Mucosa of descending colon (tissue), 3 donors: ENCODE measurements at regions not wholly inside any gene's neighbourhood (a gene's known extent, or its start where the extent isn't known, plus 50 kb on each side); places are given as distances from the start of the nearest gene placed in this dataset.

Source experiments
- ATAC-seq: fragments of 200-7000 bp; cut with Tn5 transposase; one replicate; pipeline ENCODE4 v1.9.1; 2020; ENCODE audit warnings: mild to moderate bottlenecking, moderate library complexity
- DNase-seq, 3 donors: peaks; one replicate each; pipeline ENCODE4 v3.0.0-alpha.2; 2020
- H3K36me3 ChIP-seq: fragments of 200-600 bp; one replicate; pipeline ENCODE4 v1.8.0; 2021; ENCODE audit warnings: low read depth, mild to moderate bottlenecking
- H3K4me1 ChIP-seq: fragments of 200-600 bp; one replicate; pipeline ENCODE4 v1.8.0; 2021; ENCODE audit warnings: low read depth, mild to moderate bottlenecking
- H3K4me3 ChIP-seq: fragments of 200-600 bp; one replicate; pipeline ENCODE4 v1.8.0; 2021; ENCODE audit warnings: mild to moderate bottlenecking
- H3K9me3 ChIP-seq: fragments of 200-600 bp; one replicate; pipeline ENCODE4 v1.8.0; 2021; ENCODE audit warnings: mild to moderate bottlenecking
- CTCF ChIP-seq: fragments of 200-600 bp; IDR thresholded peaks from one replicate; pipeline ENCODE4 v1.8.0; 2022; ENCODE audit warnings: antibody characterized with exemption, mild to moderate bottlenecking
- intact Hi-C, 2 donors: fragments of 100-400 bp; cut with DNase I in 1 of 2; cut with micrococcal nuclease in 1 of 2; formaldehyde crosslinking; loops; one replicate each; pipeline versions ENCODE4 v1.11.0 to v1.11.1; 2022; cut with DNase I, micrococcal nuclease
- donor health status: DM: no; HTN: no; CAD: no; lungs with moderate emphysema.
- donor health status: DM: no; HTN: no; CAD: no.
- donor health status: DM: no; HTN: yes; CAD: no.

GRCh38 chr2:11022591-11023273, 111.0 kb downstream of the KCNF1 start:
- ATAC-seq (no peak), DNase-seq (no peak)
- Histone ChIP-seq H3K36me3 (no peaks in the 10 kb centered on the region), H3K9me3 (no peaks in the 10 kb centered on the region), H3K4me1 (no peaks in the 10 kb centered on the region), H3K4me3 (no peak overlapping the region)
- no peak for TF ChIP-seq CTCF
- intact Hi-C loops: no loop called here

- intact Hi-C loops: no loop called here
- DNase-seq (no peak), ATAC-seq (peak; percentile 36)
- H3K4me1 ChIP-seq: no peaks in the 10 kb centered on the region
- H3K9me3 ChIP-seq: no peaks in the 10 kb centered on the region
- no peak for TF ChIP-seq CTCF
- no peaks in the 10 kb centered on the region for H3K36me3 ChIP-seq
- H3K4me3 ChIP-seq: no peak overlapping the region
These were observed 111.9 kb downstream of the KCNF1 start for GRCh38 chr2:11023326-11024258.

- intact Hi-C loops: no loop called here
- Histone ChIP-seq H3K4me1 (no peaks in the 10 kb centered on the region), H3K36me3 (no peaks in the 10 kb centered on the region), H3K9me3 (no peaks in the 10 kb centered on the region), H3K4me3 (no peak overlapping the region)
- ATAC-seq: peak; percentile 70
- peak in 2 of 3 donors; percentile 23 to 43 for DNase-seq
- no peak for TF ChIP-seq CTCF
These were observed 112.5 kb downstream of the KCNF1 start for GRCh38 chr2:11024259-11024645.

GRCh38 chr2:11024687-11025086, 113.0 kb downstream of the KCNF1 start:
- no peak overlapping the region for H3K4me3 ChIP-seq
- H3K36me3 ChIP-seq: no peaks in the 10 kb centered on the region
- H3K4me1 ChIP-seq: no peaks in the 10 kb centered on the region
- DNase-seq: no peak
- no peak for TF ChIP-seq CTCF
- ATAC-seq: no peak
- no peaks in the 10 kb centered on the region for H3K9me3 ChIP-seq
- intact Hi-C loops: no loop called here

GRCh38 chr2:11026286-11026921, 114.7 kb downstream of the KCNF1 start:
- H3K4me1 ChIP-seq: no peaks in the 10 kb centered on the region
- DNase-seq (no peak), ATAC-seq (no peak)
- no peak overlapping the region for H3K4me3 ChIP-seq
- TF ChIP-seq CTCF: no peak
- no peaks in the 10 kb centered on the region for H3K9me3 ChIP-seq
- intact Hi-C loops: no loop called here
- H3K36me3 ChIP-seq: no peaks in the 10 kb centered on the region
